ENCODE measurements at regions not wholly inside any gene's neighbourhood (a gene's known extent, or its start where the extent isn't known, plus 50 kb on each side); places are given as distances from the start of the nearest gene placed in this dataset.

DNA sequence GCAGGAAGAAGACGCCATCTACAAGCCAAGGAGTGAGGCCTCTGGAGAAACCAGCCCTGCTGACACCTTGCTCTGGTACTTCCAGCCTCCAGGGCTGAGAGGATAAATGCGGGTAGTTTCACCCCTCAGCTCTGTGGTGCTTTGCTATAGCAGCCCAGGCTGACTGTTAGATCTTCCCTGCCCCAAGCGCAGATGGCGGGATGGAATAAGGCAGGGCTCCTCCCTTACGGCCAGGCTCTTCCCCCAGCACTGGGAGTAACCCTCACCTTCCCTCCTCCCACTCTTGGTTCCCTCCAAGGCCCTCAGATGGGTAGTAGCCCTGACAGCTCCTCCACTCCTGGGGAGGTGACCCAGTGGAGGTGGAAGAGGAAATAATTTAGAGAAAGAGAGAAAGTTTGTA is 285.1 kb downstream of the GADD45G start:
- TF ChIP-seq, protein P1, sequence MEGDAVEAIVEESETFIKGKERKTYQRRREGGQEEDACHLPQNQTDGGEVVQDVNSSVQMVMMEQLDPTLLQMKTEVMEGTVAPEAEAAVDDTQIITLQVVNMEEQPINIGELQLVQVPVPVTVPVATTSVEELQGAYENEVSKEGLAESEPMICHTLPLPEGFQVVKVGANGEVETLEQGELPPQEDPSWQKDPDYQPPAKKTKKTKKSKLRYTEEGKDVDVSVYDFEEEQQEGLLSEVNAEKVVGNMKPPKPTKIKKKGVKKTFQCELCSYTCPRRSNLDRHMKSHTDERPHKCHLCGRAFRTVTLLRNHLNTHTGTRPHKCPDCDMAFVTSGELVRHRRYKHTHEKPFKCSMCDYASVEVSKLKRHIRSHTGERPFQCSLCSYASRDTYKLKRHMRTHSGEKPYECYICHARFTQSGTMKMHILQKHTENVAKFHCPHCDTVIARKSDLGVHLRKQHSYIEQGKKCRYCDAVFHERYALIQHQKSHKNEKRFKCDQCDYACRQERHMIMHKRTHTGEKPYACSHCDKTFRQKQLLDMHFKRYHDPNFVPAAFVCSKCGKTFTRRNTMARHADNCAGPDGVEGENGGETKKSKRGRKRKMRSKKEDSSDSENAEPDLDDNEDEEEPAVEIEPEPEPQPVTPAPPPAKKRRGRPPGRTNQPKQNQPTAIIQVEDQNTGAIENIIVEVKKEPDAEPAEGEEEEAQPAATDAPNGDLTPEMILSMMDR (IDR thresholded peaks at IDR 0.05; ENCODE audit: control insufficient read depth, insufficient read depth, low read depth, low read length, missing control alignments): no peak

DNA sequence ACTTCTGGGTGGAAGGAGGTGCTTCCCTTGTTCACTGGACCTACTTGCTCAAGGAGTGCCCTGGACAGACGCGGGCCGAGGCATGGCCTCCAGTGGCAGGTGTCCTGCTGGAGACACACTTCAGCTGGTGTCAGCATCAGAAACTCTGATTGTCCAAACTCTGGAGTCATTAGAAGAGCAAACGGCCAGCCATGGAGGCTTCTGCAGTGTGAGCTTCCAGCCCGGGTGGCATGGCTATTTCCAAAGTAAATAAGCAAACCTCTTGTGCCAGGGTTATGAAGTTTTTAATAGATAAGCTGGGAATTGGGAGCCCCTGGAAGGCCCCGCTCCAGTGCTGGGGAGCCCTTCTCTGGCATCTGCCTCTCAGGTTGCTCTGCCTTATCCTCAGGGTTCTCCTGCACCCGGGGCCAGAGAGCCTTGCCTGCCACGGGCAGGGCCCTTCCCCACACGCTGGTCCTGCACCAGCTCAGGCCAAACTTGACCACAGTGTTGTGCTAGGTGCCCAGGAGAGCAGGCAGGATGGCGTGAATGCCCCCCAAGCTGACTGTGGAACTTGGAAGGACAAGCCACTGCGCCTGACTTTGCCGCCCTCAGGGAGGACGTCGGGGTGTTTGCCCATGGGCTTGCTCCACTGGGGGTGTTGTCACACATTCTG is 285.6 kb downstream of the GADD45G start:
- TF ChIP-seq, protein P1 (IDR thresholded peaks at IDR 0.05; ENCODE audit: control insufficient read depth, insufficient read depth, low read depth, low read length, missing control alignments): no peak
- H3K4me3 ChIP-seq (ENCODE audit: control insufficient read depth, low read depth, low read length): no peak overlapping the region
- DNase-seq (ENCODE audit: low read depth): no peak

More for the DNA sequence above, 285.1 kb downstream of the GADD45G start:
- DNase-seq (ENCODE audit: low read depth): no peak
- H3K4me3 ChIP-seq (ENCODE audit: control insufficient read depth, low read depth, low read length): no peak overlapping the region

DNA sequence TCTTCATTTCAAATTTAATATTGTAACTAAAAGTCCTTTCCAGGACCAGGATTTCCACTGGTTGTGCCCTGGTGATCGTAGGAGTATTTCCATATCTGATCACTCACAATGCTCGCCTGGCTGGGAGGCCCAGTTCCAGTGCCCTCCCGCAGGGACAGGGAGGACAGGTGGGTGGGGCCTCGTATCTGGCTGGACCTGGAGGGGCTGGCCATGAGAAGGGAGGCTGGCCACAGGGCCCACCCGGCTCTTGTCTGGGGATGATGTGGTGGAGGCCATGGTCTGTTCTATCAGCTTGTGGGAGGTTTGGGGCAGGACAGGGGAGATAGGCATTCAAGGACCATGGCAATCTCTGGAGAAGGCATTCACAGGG is 286.4 kb downstream of the GADD45G start:
- TF ChIP-seq, protein P1 (IDR thresholded peaks at IDR 0.05; ENCODE audit: control insufficient read depth, insufficient read depth, low read depth, low read length, missing control alignments): no peak
- DNase-seq (ENCODE audit: low read depth): no peak
- H3K4me3 ChIP-seq (ENCODE audit: control insufficient read depth, low read depth, low read length): no peak overlapping the region

DNA sequence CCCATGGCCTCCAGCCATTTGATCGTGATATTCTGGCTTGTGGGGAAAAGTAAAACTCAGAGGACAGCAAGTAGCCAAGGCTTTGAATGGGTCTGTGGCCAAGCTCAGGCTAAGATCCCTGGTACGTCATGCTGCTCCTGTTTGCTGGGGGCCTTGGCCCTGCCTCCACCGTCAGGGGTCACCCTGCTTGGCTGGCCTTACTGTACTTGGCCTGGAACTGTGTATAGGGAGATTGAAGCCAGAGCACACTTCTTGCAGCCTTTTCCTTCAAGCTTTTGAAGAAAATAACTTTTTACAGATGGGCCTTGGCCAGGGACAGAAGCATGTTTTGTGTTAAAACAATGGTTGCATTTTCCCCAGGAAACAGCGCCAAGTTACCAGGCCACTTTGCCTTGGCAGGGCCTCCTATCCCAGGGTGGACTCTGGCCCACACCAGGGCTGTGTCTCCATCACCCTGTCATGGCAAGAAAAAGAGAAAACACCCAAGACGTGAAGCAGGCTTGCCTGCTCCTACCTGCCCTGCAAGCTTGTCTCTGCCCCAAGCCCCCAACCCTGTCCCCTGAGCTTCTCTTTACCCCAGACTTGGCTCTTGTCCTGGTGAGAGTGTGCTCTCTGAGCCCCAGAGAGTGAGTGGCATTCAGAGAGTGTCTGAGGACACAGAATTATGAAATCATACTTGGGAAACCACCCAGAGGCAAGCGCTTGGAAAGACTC is 286.9 kb downstream of the GADD45G start:
- H3K4me3 ChIP-seq (ENCODE audit: control insufficient read depth, low read depth, low read length): no peak overlapping the region
- DNase-seq (ENCODE audit: low read depth): no peak
- TF ChIP-seq, protein P1 (IDR thresholded peaks at IDR 0.05; ENCODE audit: control insufficient read depth, insufficient read depth, low read depth, low read length, missing control alignments): no peak

DNA sequence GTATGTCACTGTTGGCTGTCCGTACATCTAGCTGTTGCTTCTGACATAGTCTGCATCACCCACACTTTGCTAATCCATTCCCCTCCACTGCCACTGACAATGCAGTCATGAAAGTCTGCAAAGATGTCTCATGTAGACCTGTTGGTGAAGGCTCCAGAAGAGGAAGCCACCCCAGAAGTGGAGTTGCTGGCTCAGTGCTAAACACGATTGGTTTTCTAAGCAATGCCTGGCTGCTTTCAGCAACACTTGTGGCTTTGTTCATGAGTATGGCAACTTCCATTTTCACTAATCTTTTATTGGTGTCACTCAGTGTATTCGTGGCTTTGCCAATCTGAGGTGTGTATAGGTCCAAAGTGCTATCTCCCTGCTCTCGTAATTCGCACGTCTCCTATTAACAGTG is 288.1 kb downstream of the GADD45G start:
- no peak overlapping the region for H3K4me3 ChIP-seq (ENCODE audit: control insufficient read depth, low read depth, low read length)
- TF ChIP-seq, protein P1 (IDR thresholded peaks at IDR 0.05; ENCODE audit: control insufficient read depth, insufficient read depth, low read depth, low read length, missing control alignments): no peak
- DNase-seq (ENCODE audit: low read depth): no peak

DNA sequence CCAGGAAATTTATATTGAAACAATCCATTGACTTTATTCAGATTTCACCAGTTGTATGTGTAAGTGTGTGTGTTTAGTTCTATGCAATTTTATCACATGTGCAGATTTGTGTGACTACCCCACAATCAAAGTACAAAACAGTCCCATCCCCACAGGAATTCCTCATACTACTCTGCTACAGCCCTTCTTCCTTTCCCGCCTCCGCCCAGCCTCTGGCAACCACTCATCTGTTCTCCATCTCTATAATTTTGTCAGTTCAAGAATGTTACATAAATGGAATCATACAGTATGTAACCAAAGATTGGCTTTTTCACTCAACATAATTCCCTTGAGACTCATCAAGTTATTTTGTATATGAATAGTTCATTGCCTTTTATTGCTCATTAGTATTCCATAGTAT is 289.1 kb downstream of the GADD45G start:
- H3K4me3 ChIP-seq (ENCODE audit: control insufficient read depth, low read depth, low read length): no peak overlapping the region
- DNase-seq (ENCODE audit: low read depth): no peak
- TF ChIP-seq, protein P1 (IDR thresholded peaks at IDR 0.05; ENCODE audit: control insufficient read depth, insufficient read depth, low read depth, low read length, missing control alignments): no peak
